PC-3 (cell line): ENCODE measurements at regions not wholly inside any gene's neighbourhood (a gene's known extent, or its start where the extent isn't known, plus 50 kb on each side); places are given as distances from the start of the nearest gene placed in this dataset.
"Not testable (repeated sequence)": the region's sequence is repeated elsewhere in the genome, so short reads cannot be mapped to it uniquely, and the experiment has no call there.

Experiments
- CTCF ChIP-seq: fragments of 300-600 bp; sonication (generic); conservative IDR thresholded peaks from 2 replicates; pipeline ENCODE4 v1.5.1; 2017; ENCODE audit warnings: antibody characterized with exemption, low read depth, mild to moderate bottlenecking, low read length
- EZH2 ChIP-seq: fragments of 300-600 bp; sonication (generic); IDR thresholded peaks from one replicate; pipeline ENCODE4 v1.6.1; 2017; ENCODE audit warnings: antibody characterized with exemption, mild to moderate bottlenecking, low read length; ENCODE audit not compliant: unreplicated experiment
- EZH2phosphoT487 ChIP-seq: fragments of 300-600 bp; sonication (generic); IDR thresholded peaks from 2 replicates; pipeline ENCODE4 v1.6.1; 2018; ENCODE audit warnings: mild to moderate bottlenecking, antibody characterized with exemption, low read length, borderline replicate concordance

- TF ChIP-seq EZH2phosphoT487, CTCF, EZH2: not testable (repeated sequence)
Observed at GRCh38 chr6:169856442-169857342, 105.3 kb downstream of the ERMARD start.
